ENCODE measurements at regions not wholly inside any gene's neighbourhood (a gene's known extent, or its start where the extent isn't known, plus 50 kb on each side); places are given as distances from the start of the nearest gene placed in this dataset.

- TF ChIP-seq POLR2A (IDR thresholded peaks at IDR 0.05; ENCODE audit: borderline replicate concordance, extremely low read depth, insufficient read depth, insufficient read length) (no peak), ZBTB33 (IDR thresholded peaks at IDR 0.05; ENCODE audit: extremely low read depth, insufficient replicate concordance, low read length) (no peak), CEBPB (IDR thresholded peaks at IDR 0.05; ENCODE audit: low read depth) (no peak), EZH2 (IDR thresholded peaks at IDR 0.05) (no peak), POLR2AphosphoS5 (IDR thresholded peaks at IDR 0.05; ENCODE audit: low read depth, low read length) (no peak), ATF3 (IDR thresholded peaks at IDR 0.05) (no peak), CTCF (IDR thresholded peaks at IDR 0.05 in 2 of 3, conservative IDR thresholded peaks at IDR 0.05 in 1 of 3; ENCODE audit: borderline replicate concordance in 1 of 3, insufficient read depth in 1 of 3, low read depth in 2 of 3, low read length in 2 of 3) (no peak)
These were observed 97.2 kb downstream of the TRIM36 start for GRCh38 chr5:115072266-115073064.
